ENCODE measurements at regions not wholly inside any gene's neighbourhood (a gene's known extent, or its start where the extent isn't known, plus 50 kb on each side); places are given as distances from the start of the nearest gene placed in this dataset.

- Histone ChIP-seq H3K36me3 (ENCODE audit: control insufficient read depth, insufficient read depth, low read length) (no peaks in the 10 kb centered on the region), H3K27me3 (ENCODE audit: control insufficient read depth, insufficient read depth, low read length) (peaks cover 3% of the 10 kb centered on the region), H3K4me3 (ENCODE audit: low read depth, low read length) (no peak overlapping the region)
- no peak for DNase-seq (ENCODE audit: low read depth)
- POLR2A ChIA-PET, result no interaction called here
- CTCF ChIA-PET, result no interaction called here
- TF ChIP-seq CTCF (IDR thresholded peaks at IDR 0.05; ENCODE audit: insufficient read depth, low read depth, low read length), result no peak
These were observed 50.1 kb downstream of the KCNC4 start for GRCh38 chr1:110260194-110260593.

- no peaks in the 10 kb centered on the region for H3K36me3 ChIP-seq (ENCODE audit: control insufficient read depth, insufficient read depth, low read length)
- DNase-seq (ENCODE audit: low read depth), result no peak
- peaks cover 4% of the 10 kb centered on the region for H3K27me3 ChIP-seq (ENCODE audit: control insufficient read depth, insufficient read depth, low read length)
- ChIA-PET POLR2A (no interaction called here), CTCF (no interaction called here)
- TF ChIP-seq CTCF (IDR thresholded peaks at IDR 0.05; ENCODE audit: insufficient read depth, low read depth, low read length), result no peak
- no peak overlapping the region for H3K4me3 ChIP-seq (ENCODE audit: low read depth, low read length)
These were observed 52.2 kb downstream of the KCNC4 start for GRCh38 chr1:110262296-110262695.

GRCh38 chr1:110262846-110263631 lies 52.9 kb downstream of the KCNC4 start:
- DNase-seq (ENCODE audit: low read depth), result no peak
- peaks cover 4% of the 10 kb centered on the region for H3K27me3 ChIP-seq (ENCODE audit: control insufficient read depth, insufficient read depth, low read length)
- TF ChIP-seq CTCF (IDR thresholded peaks at IDR 0.05; ENCODE audit: insufficient read depth, low read depth, low read length), result no peak
- POLR2A ChIA-PET, result no interaction called here
- no peak overlapping the region for H3K4me3 ChIP-seq (ENCODE audit: low read depth, low read length)
- CTCF ChIA-PET, result interaction anchor here (0.7 kb wide), 1 partner anchor 251 kb away, joined by 3 read pairs; no protein-coding TSS in a partner anchor
- H3K36me3 ChIP-seq (ENCODE audit: control insufficient read depth, insufficient read depth, low read length), result no peaks in the 10 kb centered on the region

GRCh38 chr1:110264430-110264829 lies 54.3 kb downstream of the KCNC4 start:
- Histone ChIP-seq H3K36me3 (ENCODE audit: control insufficient read depth, insufficient read depth, low read length) (no peaks in the 10 kb centered on the region), H3K4me3 (ENCODE audit: low read depth, low read length) (no peak overlapping the region), H3K27me3 (ENCODE audit: control insufficient read depth, insufficient read depth, low read length) (peaks cover 4% of the 10 kb centered on the region)
- no peak for TF ChIP-seq CTCF (IDR thresholded peaks at IDR 0.05; ENCODE audit: insufficient read depth, low read depth, low read length)
- POLR2A ChIA-PET, result interaction anchor here (0.6 kb wide), 1 partner anchor 9 kb away, joined by 3 read pairs; no protein-coding TSS in a partner anchor
- CTCF ChIA-PET, result no interaction called here
- DNase-seq (ENCODE audit: low read depth), result no peak

- ChIA-PET CTCF (no interaction called here), POLR2A (no interaction called here)
- TF ChIP-seq CTCF (IDR thresholded peaks at IDR 0.05; ENCODE audit: insufficient read depth, low read depth, low read length), result no peak
- Histone ChIP-seq H3K4me3 (ENCODE audit: low read depth, low read length) (no peak overlapping the region), H3K36me3 (ENCODE audit: control insufficient read depth, insufficient read depth, low read length) (no peaks in the 10 kb centered on the region), H3K27me3 (ENCODE audit: control insufficient read depth, insufficient read depth, low read length) (peaks cover 6% of the 10 kb centered on the region)
- DNase-seq (ENCODE audit: low read depth), result no peak
These were observed 55.1 kb downstream of the KCNC4 start for GRCh38 chr1:110265186-110265585.

Data from BJ (cell line).